ENCODE measurements at regions not wholly inside any gene's neighbourhood (a gene's known extent, or its start where the extent isn't known, plus 50 kb on each side); places are given as distances from the start of the nearest gene placed in this dataset.

- TF ChIP-seq CTCF (optimal IDR thresholded peaks at IDR 0.05 in 1 of 3, IDR thresholded peaks at IDR 0.05 in 1 of 3, conservative IDR thresholded peaks at IDR 0.05 in 1 of 3; ENCODE audit: extremely low read depth in 1 of 3, insufficient read depth in 2 of 3, low read length in 3 of 3) (no peak), EZH2 (IDR thresholded peaks at IDR 0.05; ENCODE audit: low read length) (no peak)
Measured at GRCh38 chr18:7480879-7481278, 86.2 kb upstream of the PTPRM start.

All from keratinocyte (primary cell).